Skeletal muscle satellite cell (primary cell): ENCODE measurements at regions not wholly inside any gene's neighbourhood (a gene's known extent, or its start where the extent isn't known, plus 50 kb on each side); places are given as distances from the start of the nearest gene placed in this dataset.
"Not testable (repeated sequence)": the region's sequence is repeated elsewhere in the genome, so short reads cannot be mapped to it uniquely, and the experiment has no call there.

Source experiments
- H3K27me3 ChIP-seq: 2 replicates; pipeline ENCODE4 v1.7.0; 2013; ENCODE audit warnings: low read length; ENCODE audit not compliant: control insufficient read depth, insufficient read depth
- H3K36me3 ChIP-seq: 2 replicates; pipeline ENCODE4 v1.7.0; 2013; ENCODE audit warnings: mild to moderate bottlenecking, control low read depth, low read length; ENCODE audit not compliant: insufficient read depth
- H3K4me1 ChIP-seq: 2 replicates; pipeline ENCODE4 v1.7.0; 2013; ENCODE audit warnings: low read length; ENCODE audit not compliant: control insufficient read depth, insufficient read depth
- H3K4me2 ChIP-seq: 2 replicates; pipeline ENCODE4 v1.7.0; 2013; ENCODE audit warnings: mild to moderate bottlenecking, low read length
- H3K4me3 ChIP-seq: 2 replicates; pipeline ENCODE4 v1.7.0; 2013; ENCODE audit warnings: low read length
- H3K9ac ChIP-seq: 2 replicates; pipeline ENCODE4 v1.7.0; 2013; ENCODE audit warnings: mild to moderate bottlenecking, low read depth, low read length, moderate library complexity
- H3K9me3 ChIP-seq: replicated peaks from 2 replicates; pipeline ENCODE4 v1.7.0; 2013; ENCODE audit warnings: mild to moderate bottlenecking, control low read depth, low read length

DNA sequence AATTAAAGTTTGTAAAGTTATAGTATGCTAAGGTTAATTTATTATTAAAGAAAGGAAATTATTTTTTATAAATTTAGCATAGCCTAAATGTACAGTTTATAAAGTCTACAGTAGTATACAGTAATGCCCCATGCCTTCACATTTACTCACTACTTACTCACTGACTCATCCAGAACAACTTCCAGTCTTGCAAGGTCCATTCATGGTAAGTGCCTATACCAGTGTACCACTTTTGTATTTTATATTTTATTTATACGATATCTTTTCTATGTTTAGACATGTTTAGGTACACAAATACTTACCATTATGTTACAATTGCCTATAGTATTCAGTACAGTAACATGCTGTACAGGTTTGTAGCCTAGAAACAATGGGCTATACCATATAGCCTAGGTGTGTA is 95.1 kb upstream of the GRIN2B start:
- Histone ChIP-seq H3K9me3 (no peaks in the 10 kb centered on the region), H3K36me3 (no peaks in the 10 kb centered on the region), H3K27me3 (no peaks in the 10 kb centered on the region), H3K4me3 (no peak overlapping the region), H3K9ac (no peak overlapping the region), H3K4me2 (no peak overlapping the region), H3K4me1 (no peaks in the 10 kb centered on the region)

- H3K36me3 ChIP-seq, result no peaks in the 10 kb centered on the region
- H3K9me3 ChIP-seq, result no peaks in the 10 kb centered on the region
- no peak overlapping the region for H3K4me3 ChIP-seq
- no peaks in the 10 kb centered on the region for H3K27me3 ChIP-seq
- H3K9ac ChIP-seq, result no peak overlapping the region
- H3K4me1 ChIP-seq, result no peaks in the 10 kb centered on the region
- H3K4me2 ChIP-seq, result no peak overlapping the region
Measured at GRCh38 chr12:14086838-14087237, 105.4 kb upstream of the GRIN2B start.

DNA sequence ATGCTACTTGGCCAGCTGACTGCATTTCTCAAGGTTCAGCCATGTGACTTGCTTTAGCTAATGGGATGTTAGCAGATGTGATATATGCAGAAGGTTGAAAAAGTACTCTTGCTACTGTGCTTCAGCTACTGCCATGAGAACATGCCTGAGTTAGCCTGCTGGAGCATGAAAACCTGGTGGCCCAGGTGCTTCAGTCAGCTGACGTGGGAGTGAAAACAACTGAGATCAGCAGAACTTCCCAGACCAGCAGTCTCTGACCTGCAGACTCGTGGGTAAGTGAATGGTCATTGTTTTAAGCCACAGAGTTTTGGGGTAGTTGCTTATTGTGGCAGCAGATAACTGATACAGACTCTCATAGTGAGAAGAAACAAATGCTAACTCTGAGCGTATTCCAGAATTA is 118.6 kb upstream of the GRIN2B start:
- no peaks in the 10 kb centered on the region for H3K36me3 ChIP-seq
- H3K9me3 ChIP-seq, result no peaks in the 10 kb centered on the region
- H3K4me2 ChIP-seq, result no peak overlapping the region
- H3K4me1 ChIP-seq, result no peaks in the 10 kb centered on the region
- H3K27me3 ChIP-seq, result no peaks in the 10 kb centered on the region
- H3K9ac ChIP-seq, result no peak overlapping the region
- no peak overlapping the region for H3K4me3 ChIP-seq

DNA sequence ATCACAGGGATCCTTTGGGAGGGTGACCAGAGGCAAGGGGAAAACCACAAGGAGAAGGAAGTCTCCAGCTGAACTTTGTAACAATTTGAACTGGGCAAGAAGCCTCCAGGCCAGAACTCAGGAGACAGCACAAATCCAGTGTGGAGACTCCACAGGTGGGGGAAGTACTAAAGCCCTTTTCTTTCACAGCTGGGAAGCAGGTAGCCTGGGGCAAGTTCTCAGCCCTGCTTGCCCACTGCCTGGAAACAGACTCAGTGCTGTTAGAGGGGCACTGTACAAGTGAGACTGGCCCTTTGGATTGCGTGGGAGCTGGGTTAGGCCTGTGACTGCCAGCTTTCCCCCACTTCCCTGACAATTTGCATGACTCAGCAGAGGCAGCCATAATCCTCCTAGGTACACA is 120.2 kb upstream of the GRIN2B start:
- H3K27me3 ChIP-seq, H3K4me2 ChIP-seq, H3K9ac ChIP-seq, H3K36me3 ChIP-seq, H3K4me3 ChIP-seq, H3K9me3 ChIP-seq, H3K4me1 ChIP-seq: not testable (repeated sequence)

GRCh38 chr12:14111230-14111865 is 129.9 kb upstream of the GRIN2B start:
- Histone ChIP-seq H3K4me2 (no peak overlapping the region), H3K9me3 (no peaks in the 10 kb centered on the region), H3K27me3 (no peaks in the 10 kb centered on the region), H3K4me3 (no peak overlapping the region), H3K36me3 (no peaks in the 10 kb centered on the region), H3K9ac (no peak overlapping the region), H3K4me1 (no peaks in the 10 kb centered on the region)

DNA sequence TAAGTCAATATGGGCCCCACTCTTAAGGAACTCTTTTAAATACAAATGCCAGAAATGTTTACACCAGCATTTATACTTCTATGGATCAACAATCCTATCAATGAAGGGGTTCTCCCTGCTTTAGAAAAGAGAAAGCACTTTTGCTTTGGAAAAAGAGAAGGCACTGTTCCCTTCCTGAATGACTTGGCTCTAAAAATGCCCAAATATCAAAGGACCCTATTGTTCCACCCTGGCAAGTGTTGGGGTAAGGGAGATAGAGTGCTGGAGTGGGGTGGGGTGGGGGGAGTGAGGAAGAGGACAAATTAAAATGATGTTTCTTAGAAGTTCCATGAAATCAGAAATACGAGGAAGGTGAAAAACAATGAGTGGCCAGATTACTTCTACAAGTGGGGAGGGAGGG is 131.6 kb upstream of the GRIN2B start:
- H3K4me1 ChIP-seq, result no peaks in the 10 kb centered on the region
- H3K4me3 ChIP-seq, result no peak overlapping the region
- no peaks in the 10 kb centered on the region for H3K36me3 ChIP-seq
- H3K4me2 ChIP-seq, result no peak overlapping the region
- no peak overlapping the region for H3K9ac ChIP-seq
- no peaks in the 10 kb centered on the region for H3K27me3 ChIP-seq
- H3K9me3 ChIP-seq, result no peaks in the 10 kb centered on the region

GRCh38 chr12:14126692-14127091 is 145.3 kb upstream of the GRIN2B start:
- no peak overlapping the region for H3K9ac ChIP-seq
- no peak overlapping the region for H3K4me2 ChIP-seq
- H3K4me3 ChIP-seq, result no peak overlapping the region
- no peaks in the 10 kb centered on the region for H3K27me3 ChIP-seq
- no peaks in the 10 kb centered on the region for H3K36me3 ChIP-seq
- H3K4me1 ChIP-seq, result no peaks in the 10 kb centered on the region
- no peaks in the 10 kb centered on the region for H3K9me3 ChIP-seq

DNA sequence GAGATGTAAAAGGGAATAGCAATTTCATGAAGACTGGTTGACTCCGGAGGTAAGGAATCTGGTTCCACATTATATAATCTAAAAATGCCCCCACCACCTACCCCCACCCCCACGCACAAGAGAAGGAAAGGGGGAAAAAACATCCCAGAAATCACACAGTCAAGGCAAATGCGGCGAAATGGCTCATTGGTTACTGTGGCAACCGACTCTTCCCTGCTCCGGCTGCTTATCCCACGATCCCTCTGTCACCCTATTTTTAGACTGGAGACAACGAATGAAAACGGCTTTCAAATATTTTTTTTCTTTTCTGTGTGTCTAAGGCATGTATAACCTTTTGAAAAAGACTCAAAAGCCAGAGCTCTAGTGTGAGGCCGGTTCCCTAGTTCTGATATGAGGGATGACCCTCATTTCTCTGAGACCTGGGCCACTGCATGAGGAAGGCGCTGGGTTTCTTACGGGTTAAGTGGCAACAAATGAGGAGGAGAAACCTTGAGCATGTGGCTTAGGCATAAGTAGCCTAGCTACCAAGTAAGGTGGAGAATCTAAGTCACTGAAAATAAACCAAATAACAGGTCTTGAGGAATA is 148.3 kb upstream of the GRIN2B start:
- Histone ChIP-seq H3K4me3 (no peak overlapping the region), H3K4me1 (no peaks in the 10 kb centered on the region), H3K36me3 (no peaks in the 10 kb centered on the region), H3K4me2 (no peak overlapping the region), H3K9me3 (no peaks in the 10 kb centered on the region), H3K27me3 (no peaks in the 10 kb centered on the region), H3K9ac (no peak overlapping the region)

GRCh38 chr12:14135996-14136395 is 154.6 kb upstream of the GRIN2B start:
- Histone ChIP-seq H3K36me3 (no peaks in the 10 kb centered on the region), H3K9ac (no peak overlapping the region), H3K4me2 (no peak overlapping the region), H3K27me3 (no peaks in the 10 kb centered on the region), H3K9me3 (no peaks in the 10 kb centered on the region), H3K4me3 (no peak overlapping the region), H3K4me1 (no peaks in the 10 kb centered on the region)

GRCh38 chr12:14138495-14138894 is 157.1 kb upstream of the GRIN2B start:
- Histone ChIP-seq H3K4me2 (no peak overlapping the region), H3K4me3 (no peak overlapping the region), H3K27me3 (no peaks in the 10 kb centered on the region), H3K9ac (no peak overlapping the region), H3K36me3 (no peaks in the 10 kb centered on the region), H3K9me3 (no peaks in the 10 kb centered on the region), H3K4me1 (no peaks in the 10 kb centered on the region)

- no peaks in the 10 kb centered on the region for H3K9me3 ChIP-seq
- H3K4me2 ChIP-seq, result no peak overlapping the region
- H3K36me3 ChIP-seq, result no peaks in the 10 kb centered on the region
- H3K4me1 ChIP-seq, result no peaks in the 10 kb centered on the region
- no peak overlapping the region for H3K9ac ChIP-seq
- H3K4me3 ChIP-seq, result no peak overlapping the region
- no peaks in the 10 kb centered on the region for H3K27me3 ChIP-seq
Measured at GRCh38 chr12:14148489-14149270, 167.3 kb upstream of the GRIN2B start.

GRCh38 chr12:14153803-14154202 is 172.4 kb upstream of the GRIN2B start:
- Histone ChIP-seq H3K27me3 (no peaks in the 10 kb centered on the region), H3K36me3 (no peaks in the 10 kb centered on the region), H3K9me3 (no peaks in the 10 kb centered on the region), H3K4me1 (no peaks in the 10 kb centered on the region), H3K4me2 (no peak overlapping the region), H3K4me3 (no peak overlapping the region), H3K9ac (no peak overlapping the region)
